GM19351 (cell line): ENCODE measurements at regions not wholly inside any gene's neighbourhood (a gene's known extent, or its start where the extent isn't known, plus 50 kb on each side); places are given as distances from the start of the nearest gene placed in this dataset.
"Not testable (repeated sequence)": the region's sequence is repeated elsewhere in the genome, so short reads cannot be mapped to it uniquely, and the experiment has no call there.

ENCODE experiments used
- ATAC-seq: cut with Tn5 transposase; IDR thresholded peaks from one replicate; pipeline ENCODE4 v1.9.1; 2021; ENCODE audit warnings: mild to moderate bottlenecking, moderate library complexity; ENCODE audit not compliant: unreplicated experiment

- ATAC-seq: no peak
Observed at GRCh38 chr3:147471741-147472140, 62.6 kb downstream of the ZIC1 start.

- ATAC-seq: no peak
Observed at GRCh38 chr3:147472846-147473245, 63.7 kb downstream of the ZIC1 start.

- no peak for ATAC-seq
Observed at GRCh38 chr3:147483145-147483544, 74.0 kb downstream of the ZIC1 start.

GRCh38 chr3:147483578-147483977, 74.4 kb downstream of the ZIC1 start:
- peak; percentile 62 for ATAC-seq

- no peak for ATAC-seq
Observed at GRCh38 chr3:147493065-147493464, 83.9 kb downstream of the ZIC1 start.

GRCh38 chr3:147493666-147494065, 84.5 kb downstream of the ZIC1 start:
- ATAC-seq: no peak

GRCh38 chr3:147497286-147497685, 88.1 kb downstream of the ZIC1 start:
- ATAC-seq: no peak

- no peak for ATAC-seq
Observed at GRCh38 chr3:147507638-147508286, 98.6 kb downstream of the ZIC1 start.

GRCh38 chr3:147509448-147509847, 100.3 kb downstream of the ZIC1 start:
- no peak for ATAC-seq

- ATAC-seq: no peak
Observed at GRCh38 chr3:147513785-147514184, 104.6 kb downstream of the ZIC1 start.

- no peak for ATAC-seq
Observed at GRCh38 chr3:147514366-147515160, 105.4 kb downstream of the ZIC1 start.

- ATAC-seq: peak; percentile 67
Observed at GRCh38 chr3:147518465-147518864, 109.3 kb downstream of the ZIC1 start.

- ATAC-seq: no peak
Observed at GRCh38 chr3:147521646-147522045, 112.5 kb downstream of the ZIC1 start.

- ATAC-seq: not testable (repeated sequence)
Observed at GRCh38 chr3:147522780-147523179, 113.6 kb downstream of the ZIC1 start.

- no peak for ATAC-seq
Observed at GRCh38 chr3:147529551-147529950, 120.4 kb downstream of the ZIC1 start.

GRCh38 chr3:147538034-147538433, 128.9 kb downstream of the ZIC1 start:
- peak; percentile 87 for ATAC-seq

GRCh38 chr3:147540921-147541320, 131.8 kb downstream of the ZIC1 start:
- no peak for ATAC-seq

GRCh38 chr3:147544290-147544689, 135.1 kb downstream of the ZIC1 start:
- ATAC-seq: no peak

GRCh38 chr3:147551491-147551890, 142.3 kb downstream of the ZIC1 start:
- no peak for ATAC-seq

GRCh38 chr3:147554332-147554731, 145.2 kb downstream of the ZIC1 start:
- ATAC-seq: no peak

- peak; percentile 27 for ATAC-seq
Observed at GRCh38 chr3:147572970-147573340, 163.8 kb downstream of the ZIC1 start.

- no peak for ATAC-seq
Observed at GRCh38 chr3:147574621-147575020, 165.5 kb downstream of the ZIC1 start.
